ENCODE measurements at regions not wholly inside any gene's neighbourhood (a gene's known extent, or its start where the extent isn't known, plus 50 kb on each side); places are given as distances from the start of the nearest gene placed in this dataset.

GRCh38 chr4:72959411-72959810 is 110.1 kb downstream of the COX18 start:
- H3K27me3 ChIP-seq: no peaks in the 10 kb centered on the region
- no peaks in the 10 kb centered on the region for H3K9me3 ChIP-seq
- no peak for TF ChIP-seq CTCF (IDR thresholded peaks at IDR 0.05)
- TF ChIP-seq POLR2A (IDR thresholded peaks at IDR 0.05): no peak
- H3K27ac ChIP-seq: no peak overlapping the region
- H3K36me3 ChIP-seq (replicated peaks in 1 of 2; ENCODE audit: insufficient read depth in 1 of 2, low read depth in 2 of 2): no peaks in the 10 kb centered on the region
- intact Hi-C loops (cut with DNase I): no loop called here
- DNase-seq (no peak), ATAC-seq (no peak)
- no peak overlapping the region for H3K4me3 ChIP-seq
- WGBS, 2 donors: 61 to 71% methylated on average over 2 of the region's 2 CpGs
- H3K4me1 ChIP-seq: no peaks in the 10 kb centered on the region

GRCh38 chr4:72954811-72955210 is 114.7 kb downstream of the COX18 start:
- intact Hi-C loops (cut with DNase I): no loop called here
- H3K27me3 ChIP-seq: no peaks in the 10 kb centered on the region
- WGBS, 2 donors: 74 to 86% methylated on average over 2 of the region's 2 CpGs
- no peaks in the 10 kb centered on the region for H3K4me1 ChIP-seq
- TF ChIP-seq POLR2A (IDR thresholded peaks at IDR 0.05): no peak
- no peak for TF ChIP-seq CTCF (IDR thresholded peaks at IDR 0.05)
- H3K36me3 ChIP-seq (replicated peaks in 1 of 2; ENCODE audit: insufficient read depth in 1 of 2, low read depth in 2 of 2): no peaks in the 10 kb centered on the region
- no peak overlapping the region for H3K27ac ChIP-seq
- DNase-seq (no peak), ATAC-seq (no peak)
- no peak overlapping the region for H3K4me3 ChIP-seq
- no peaks in the 10 kb centered on the region for H3K9me3 ChIP-seq

GRCh38 chr4:72953571-72953970 is 115.9 kb downstream of the COX18 start:
- Histone ChIP-seq H3K36me3 (replicated peaks in 1 of 2; ENCODE audit: insufficient read depth in 1 of 2, low read depth in 2 of 2) (no peaks in the 10 kb centered on the region), H3K27ac (no peak overlapping the region), H3K9me3 (no peaks in the 10 kb centered on the region), H3K4me3 (no peak overlapping the region), H3K4me1 (no peaks in the 10 kb centered on the region), H3K27me3 (no peaks in the 10 kb centered on the region)
- DNase-seq: no peak
- no peak for ATAC-seq
- intact Hi-C loops (cut with DNase I): no loop called here
- TF ChIP-seq POLR2A (IDR thresholded peaks at IDR 0.05) (no peak), CTCF (IDR thresholded peaks at IDR 0.05) (no peak)
- 53 to 63% methylated on average over 1 of the region's 1 CpG for WGBS, 2 donors

GRCh38 chr4:72951628-72952027 is 117.9 kb downstream of the COX18 start:
- Histone ChIP-seq H3K4me1 (no peaks in the 10 kb centered on the region), H3K9me3 (no peaks in the 10 kb centered on the region), H3K36me3 (replicated peaks in 1 of 2; ENCODE audit: insufficient read depth in 1 of 2, low read depth in 2 of 2) (no peaks in the 10 kb centered on the region), H3K27ac (no peak overlapping the region), H3K27me3 (no peaks in the 10 kb centered on the region), H3K4me3 (no peak overlapping the region)
- WGBS, 2 donors: 42 to 56% methylated on average over 2 of the region's 2 CpGs
- ATAC-seq: no peak
- TF ChIP-seq CTCF (IDR thresholded peaks at IDR 0.05): no peak
- no peak for TF ChIP-seq POLR2A (IDR thresholded peaks at IDR 0.05)
- intact Hi-C loops (cut with DNase I): no loop called here
- DNase-seq: no peak

- Histone ChIP-seq H3K36me3 (replicated peaks in 1 of 2; ENCODE audit: insufficient read depth in 1 of 2, low read depth in 2 of 2) (no peaks in the 10 kb centered on the region), H3K4me1 (no peaks in the 10 kb centered on the region), H3K9me3 (no peaks in the 10 kb centered on the region), H3K27me3 (no peaks in the 10 kb centered on the region), H3K27ac (no peak overlapping the region), H3K4me3 (no peak overlapping the region)
- intact Hi-C loops (cut with DNase I): no loop called here
- TF ChIP-seq CTCF (IDR thresholded peaks at IDR 0.05) (no peak), POLR2A (IDR thresholded peaks at IDR 0.05) (no peak)
- ATAC-seq (no peak), DNase-seq (no peak)
- WGBS, 2 donors: 73 to 75% methylated on average over 1 of the region's 1 CpG
Observed at GRCh38 chr4:72951147-72951546, 118.4 kb downstream of the COX18 start.

Measured in body of pancreas (tissue), 4 donors.